H1 (cell line): ENCODE measurements at regions not wholly inside any gene's neighbourhood (a gene's known extent, or its start where the extent isn't known, plus 50 kb on each side); places are given as distances from the start of the nearest gene placed in this dataset.

Experiments used
- CTCF ChIA-PET: fragments of 300-600 bp; sonication (Branson Sonifier 250); formaldehyde crosslinking; loops from one replicate; lab custom pipeline; 2021; ENCODE audit not compliant: partially characterized antibody; lab: Charles Lee
- POLR2A ChIA-PET: fragments of 300-600 bp; sonication (Branson Sonifier 250); formaldehyde crosslinking; loops from one replicate; lab custom pipeline; 2021; ENCODE audit warnings: inconsistent platforms; ENCODE audit not compliant: partially characterized antibody; lab: Charles Lee
- DNase-seq, 2 experiments: peaks; one replicate each; pipeline versions ENCODE4 v3.0.0 to v3.0.0-alpha.2; 2010 to 2022; ENCODE audit warnings: low spot score in 2 of 2, low read depth in 1 of 2, mixed read lengths in 1 of 2
- FAIRE-seq: peaks from 2 replicates; lab custom pipeline; 2011; peaks lifted over from hg19 to GRCh38; lab: Jason Lieb, UNC
- H2AFZ ChIP-seq: 2 replicates; pipeline ENCODE4 v1.8.1; 2012; ENCODE audit warnings: low read length, inconsistent platforms
- H2AK5ac ChIP-seq: 2 replicates; pipeline ENCODE4 v1.6.1; 2013; ENCODE audit warnings: low read depth, low read length
- H2BK120ac ChIP-seq: replicated peaks from 2 replicates; pipeline ENCODE3; 2013; ENCODE audit warnings: low read depth, low read length, inconsistent platforms
- H2BK12ac ChIP-seq: 2 replicates; pipeline ENCODE4 v1.6.1; 2013; ENCODE audit warnings: low read depth, low read length
- H2BK15ac ChIP-seq: 2 replicates; pipeline ENCODE4 v1.6.1; 2013; ENCODE audit warnings: low read length
- H2BK20ac ChIP-seq: 2 replicates; pipeline ENCODE4 v1.6.1; 2013; ENCODE audit warnings: low read length
- H2BK5ac ChIP-seq: 2 replicates; pipeline ENCODE4 v1.6.1; 2013; ENCODE audit warnings: low read depth, low read length
- H3K14ac ChIP-seq: 2 replicates; pipeline ENCODE4 v1.6.1; 2013; ENCODE audit warnings: inconsistent platforms; ENCODE audit not compliant: insufficient read length
- H3K18ac ChIP-seq: 2 replicates; pipeline ENCODE4 v1.6.1; 2013; ENCODE audit warnings: low read length; ENCODE audit errors: extremely low read depth
- H3K23ac ChIP-seq: 2 replicates; pipeline ENCODE4 v1.6.1; 2013; ENCODE audit warnings: inconsistent platforms; ENCODE audit not compliant: insufficient read length
- H3K23me2 ChIP-seq: 2 replicates; pipeline ENCODE4 v1.6.1; 2013; ENCODE audit warnings: low read depth, low read length
- H3K27ac ChIP-seq: 2 replicates; pipeline ENCODE4 v1.6.1; 2011; ENCODE audit warnings: low read depth, low read length, inconsistent platforms
- H3K27me3 ChIP-seq, 4 experiments: replicated peaks in 1 of 4; 1 replicate in 1 of 4; 2 replicates in 3 of 4; pipeline versions ENCODE4 v1.6.1 to v1.8.1; 2011 to 2013; ENCODE audit warnings: low read length in 3 of 4, mild to moderate bottlenecking in 3 of 4, inconsistent platforms in 2 of 4, mixed read lengths in 2 of 4, moderate library complexity in 1 of 4; ENCODE audit not compliant: control insufficient read depth in 3 of 4, insufficient read depth in 3 of 4; ENCODE audit errors: extremely low read depth in 1 of 4
- H3K36me3 ChIP-seq, 4 experiments: 2 replicates each; pipeline versions ENCODE4 v1.6.1 to v1.8.1; 2011 to 2013; ENCODE audit warnings: mild to moderate bottlenecking in 4 of 4, low read length in 3 of 4, moderate library complexity in 2 of 4, control low read depth in 1 of 4, inconsistent platforms in 1 of 4; ENCODE audit not compliant: insufficient read depth in 4 of 4, control insufficient read depth in 2 of 4
- H3K4ac ChIP-seq: replicated peaks from 2 replicates; pipeline ENCODE3; 2013; ENCODE audit warnings: low read length, low read depth, mixed read lengths, inconsistent platforms; ENCODE audit not compliant: insufficient read length
- H3K4me1 ChIP-seq, 4 experiments: replicated peaks in 1 of 4; 1 replicate in 1 of 4; 2 replicates in 3 of 4; pipeline versions ENCODE4 v1.6.1 to v1.8.1; 2011 to 2013; ENCODE audit warnings: low read length in 3 of 4, inconsistent platforms in 2 of 4, mixed read lengths in 1 of 4; ENCODE audit not compliant: insufficient read depth in 4 of 4, control insufficient read depth in 3 of 4
- H3K4me2 ChIP-seq, 2 experiments: 2 replicates each; pipeline versions ENCODE4 v1.6.1 to v1.8.1; 2011 to 2013; ENCODE audit warnings: low read depth in 2 of 2, low read length in 2 of 2, control low read depth in 1 of 2, inconsistent platforms in 1 of 2, mild to moderate bottlenecking in 1 of 2; ENCODE audit not compliant: insufficient read depth in 1 of 2
- H3K4me3 ChIP-seq, 4 experiments: fragments of 200-600, 300-600 bp in 1 of 4; sonication (generic), shearing (Covaris generic), sonication (Bioruptor Twin) in 1 of 4; 2 replicates each; pipeline versions ENCODE4 v1.5.1 to v1.8.1; 2011 to 2016; ENCODE audit warnings: low read length in 4 of 4, low read depth in 3 of 4, control low read depth in 2 of 4, inconsistent platforms in 2 of 4, mild to moderate bottlenecking in 2 of 4, mixed read lengths in 1 of 4, moderate library complexity in 1 of 4; ENCODE audit not compliant: insufficient read depth in 2 of 4; ENCODE audit errors: extremely low read depth in 1 of 4
- H3K56ac ChIP-seq: replicated peaks from 2 replicates; pipeline ENCODE3; 2013; ENCODE audit warnings: low read depth, mild to moderate bottlenecking, mixed read lengths, low read length, inconsistent platforms; ENCODE audit not compliant: insufficient read length
- H3K79me1 ChIP-seq: 2 replicates; pipeline ENCODE4 v1.6.1; 2013; ENCODE audit warnings: low read depth, low read length, control low read depth
- H3K79me2 ChIP-seq, 2 experiments: 2 replicates each; pipeline versions ENCODE4 v1.6.1 to v1.8.1; 2012 to 2013; ENCODE audit warnings: low read length in 2 of 2, mild to moderate bottlenecking in 2 of 2, inconsistent platforms in 1 of 2; ENCODE audit not compliant: insufficient read depth in 2 of 2, control insufficient read depth in 1 of 2
- H3K9ac ChIP-seq, 4 experiments: replicated peaks in 1 of 4; 1 replicate in 1 of 4; 2 replicates in 3 of 4; pipeline versions ENCODE4 v1.6.1 to v1.8.1; 2011 to 2013; ENCODE audit warnings: low read depth in 3 of 4, low read length in 3 of 4, control low read depth in 2 of 4, mild to moderate bottlenecking in 2 of 4, moderate library complexity in 2 of 4, inconsistent platforms in 1 of 4; ENCODE audit errors: extremely low read depth in 1 of 4
- H3K9me3 ChIP-seq, 2 experiments: 2 replicates each; pipeline versions ENCODE4 v1.6.1 to v1.8.1; 2012 to 2013; ENCODE audit warnings: mild to moderate bottlenecking in 2 of 2, moderate library complexity in 2 of 2, control low read depth in 1 of 2, inconsistent platforms in 1 of 2, low read depth in 1 of 2, low read length in 1 of 2, mixed read lengths in 1 of 2; ENCODE audit not compliant: insufficient read depth in 2 of 2
- H4K20me1 ChIP-seq, 2 experiments: replicated peaks in 1 of 2; 2 replicates each; pipeline versions ENCODE3 to v1.8.1; 2011 to 2013; ENCODE audit warnings: inconsistent platforms in 2 of 2, low read length in 2 of 2, mild to moderate bottlenecking in 1 of 2; ENCODE audit not compliant: insufficient read depth in 2 of 2, control insufficient read depth in 1 of 2
- H4K5ac ChIP-seq: 2 replicates; pipeline ENCODE4 v1.6.1; 2013; ENCODE audit warnings: low read length, low read depth, mixed read lengths, inconsistent platforms; ENCODE audit not compliant: insufficient read length
- H4K8ac ChIP-seq: 2 replicates; pipeline ENCODE4 v1.8.0; 2013; ENCODE audit warnings: mild to moderate bottlenecking, moderate library complexity, low read length, inconsistent platforms; ENCODE audit not compliant: insufficient read depth; ENCODE audit errors: extremely low read depth
- H4K91ac ChIP-seq: replicated peaks from 2 replicates; pipeline ENCODE3; 2013; ENCODE audit warnings: low read length, mixed read lengths, inconsistent platforms; ENCODE audit not compliant: insufficient read length
- CBX8 ChIP-seq: fragments of 300-800, 300-1000 bp; sonication (generic); IDR thresholded peaks from 2 replicates; pipeline ENCODE4 v1.7.1; 2016; ENCODE audit warnings: low read depth, low read length, borderline replicate concordance
- CEBPB ChIP-seq: IDR thresholded peaks from 2 replicates; pipeline ENCODE4 v1.6.1; 2012; ENCODE audit warnings: low read depth, low read length
- KDM5A ChIP-seq: fragments of 200-600 bp; IDR thresholded peaks from 2 replicates; pipeline ENCODE4 v1.7.1; 2012; ENCODE audit warnings: mild to moderate bottlenecking, low read length, inconsistent platforms, mixed read lengths
- MAFK ChIP-seq: IDR thresholded peaks from 2 replicates; pipeline ENCODE4 v1.6.1; 2012; ENCODE audit warnings: low read depth, mild to moderate bottlenecking, improper control_type of control experiment, low read length
- WGBS, 2 experiments: shearing (Covaris generic) in 1 of 2; methylation state at CpG; one replicate each; pipeline versions ENCODE4 v1.1.6 to v1.1.7; 2013 to 2015; ENCODE audit warnings: low lambda C conversion rate in 2 of 2, mixed read lengths in 2 of 2, inconsistent platforms in 1 of 2, low coverage in 1 of 2, missing lambda C conversion rate in 1 of 2; ENCODE audit not compliant: insufficient replicate concordance in 2 of 2, insufficient coverage in 1 of 2, insufficient read length in 1 of 2; ENCODE audit errors: extremely low coverage in 1 of 2, missing lambda C conversion rate in 1 of 2; 5-methylcytosine and 5-hydroxymethylcytosine counted together
- TF ChIP-seq, protein P1 (sequence below): IDR thresholded peaks from 2 replicates; pipeline ENCODE4 v1.6.1; 2011; ENCODE audit warnings: low read depth, mild to moderate bottlenecking, low read length; ENCODE audit not compliant: insufficient read depth

DNA sequence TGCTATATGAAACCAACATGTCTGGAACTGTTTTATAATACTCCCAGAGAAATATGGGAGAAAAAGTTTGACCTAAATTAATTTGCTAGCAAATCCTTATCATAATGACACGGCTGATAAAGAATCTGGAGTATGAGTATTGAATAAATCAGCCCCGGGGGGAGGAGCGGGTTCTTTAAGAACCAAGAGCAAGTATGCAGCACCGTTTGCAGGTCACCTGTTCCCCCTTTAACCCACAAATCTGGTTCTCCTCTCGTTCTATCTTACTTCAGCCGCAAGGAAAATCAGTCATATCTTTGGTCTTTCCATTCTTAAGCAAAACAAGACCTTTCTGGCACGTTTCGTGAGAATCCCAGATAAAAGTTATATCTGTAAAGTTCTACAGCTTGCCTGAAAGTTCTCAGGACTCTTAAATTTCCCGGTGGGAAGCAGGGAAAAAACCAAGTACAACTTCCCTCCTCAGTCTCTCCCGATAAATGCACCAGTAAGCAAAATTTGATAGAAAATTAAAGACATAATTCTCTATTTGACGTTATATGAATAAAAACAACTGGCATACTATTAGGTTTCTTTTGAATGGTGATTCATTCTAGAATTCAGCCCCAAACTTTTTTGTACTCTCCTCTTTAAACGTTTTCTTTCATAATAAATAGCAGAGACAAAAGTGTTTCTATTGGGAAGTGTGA, 348.6 kb downstream of the ZBBX start:
- Histone ChIP-seq H2BK20ac (no peak overlapping the region), H4K91ac (no peak overlapping the region), H3K14ac (no peak overlapping the region), H2BK120ac (no peak overlapping the region), H3K4ac (no peak overlapping the region), H3K79me2 (no peaks in the 10 kb centered on the region), H3K23ac (no peak overlapping the region), H2BK5ac (no peak overlapping the region), H3K4me3 (no peak overlapping the region), H3K9ac (no peak overlapping the region), H3K27me3 (no peaks in the 10 kb centered on the region), H2AK5ac (no peak overlapping the region), H4K20me1 (no peaks in the 10 kb centered on the region), H2BK12ac (no peak overlapping the region), H3K9me3 (no peaks in the 10 kb centered on the region), H2BK15ac (no peak overlapping the region), H3K36me3 (no peaks in the 10 kb centered on the region), H2AFZ (no peak overlapping the region), H3K4me2 (no peak overlapping the region), H3K18ac (no peak overlapping the region), H4K5ac (no peak overlapping the region), H4K8ac (no peak overlapping the region), H3K79me1 (no peaks in the 10 kb centered on the region), H3K56ac (no peak overlapping the region), H3K4me1 (no peaks in the 10 kb centered on the region), H3K27ac (no peak overlapping the region), H3K23me2 (no peaks in the 10 kb centered on the region)
- no peak for FAIRE-seq
- 68% methylated on average over 12 of the region's 12 CpGs; no CpG with 5 or more reads in 1 of the 2 experiments for WGBS, 2 experiments
- DNase-seq, result no peak
- TF ChIP-seq, protein P1, sequence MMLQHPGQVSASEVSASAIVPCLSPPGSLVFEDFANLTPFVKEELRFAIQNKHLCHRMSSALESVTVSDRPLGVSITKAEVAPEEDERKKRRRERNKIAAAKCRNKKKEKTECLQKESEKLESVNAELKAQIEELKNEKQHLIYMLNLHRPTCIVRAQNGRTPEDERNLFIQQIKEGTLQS, result no peak
- TF ChIP-seq CEBPB (no peak), CBX8 (no peak), KDM5A (no peak), MAFK (0 out of 2 replicates have a peak, but pooled peaks have one; percentile 5)
- ChIA-PET CTCF (interaction anchor here (0.6 to 1.7 kb wide), 8 partner anchors 16 to 1773 kb away, joined by 3 to 10 read pairs (median 4); no protein-coding TSS in a partner anchor), POLR2A (no interaction called here)
